ENCODE measurements at regions not wholly inside any gene's neighbourhood (a gene's known extent, or its start where the extent isn't known, plus 50 kb on each side); places are given as distances from the start of the nearest gene placed in this dataset.

- Mint-ChIP-seq H3K27me3 (ENCODE audit: low read depth) (peaks cover 6% of the 10 kb centered on the region), H3K27ac (ENCODE audit: unreplicated experiment) (no peak overlapping the region), H3K4me3 (ENCODE audit: unreplicated experiment) (no peak overlapping the region), H3K9me3 (ENCODE audit: low read depth) (peaks cover 5% of the 10 kb centered on the region), H3K36me3 (ENCODE audit: low read depth) (no peaks in the 10 kb centered on the region), H3K4me1 (ENCODE audit: low read depth) (no peaks in the 10 kb centered on the region)
- TF ChIP-seq, protein P1, sequence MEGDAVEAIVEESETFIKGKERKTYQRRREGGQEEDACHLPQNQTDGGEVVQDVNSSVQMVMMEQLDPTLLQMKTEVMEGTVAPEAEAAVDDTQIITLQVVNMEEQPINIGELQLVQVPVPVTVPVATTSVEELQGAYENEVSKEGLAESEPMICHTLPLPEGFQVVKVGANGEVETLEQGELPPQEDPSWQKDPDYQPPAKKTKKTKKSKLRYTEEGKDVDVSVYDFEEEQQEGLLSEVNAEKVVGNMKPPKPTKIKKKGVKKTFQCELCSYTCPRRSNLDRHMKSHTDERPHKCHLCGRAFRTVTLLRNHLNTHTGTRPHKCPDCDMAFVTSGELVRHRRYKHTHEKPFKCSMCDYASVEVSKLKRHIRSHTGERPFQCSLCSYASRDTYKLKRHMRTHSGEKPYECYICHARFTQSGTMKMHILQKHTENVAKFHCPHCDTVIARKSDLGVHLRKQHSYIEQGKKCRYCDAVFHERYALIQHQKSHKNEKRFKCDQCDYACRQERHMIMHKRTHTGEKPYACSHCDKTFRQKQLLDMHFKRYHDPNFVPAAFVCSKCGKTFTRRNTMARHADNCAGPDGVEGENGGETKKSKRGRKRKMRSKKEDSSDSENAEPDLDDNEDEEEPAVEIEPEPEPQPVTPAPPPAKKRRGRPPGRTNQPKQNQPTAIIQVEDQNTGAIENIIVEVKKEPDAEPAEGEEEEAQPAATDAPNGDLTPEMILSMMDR (IDR thresholded peaks at IDR 0.05), result no peak
- DNase-seq (ENCODE audit: low spot score), result no peak
Measured at GRCh38 chr18:30652387-30652786, 390.2 kb downstream of the DSC3 start.

DNA sequence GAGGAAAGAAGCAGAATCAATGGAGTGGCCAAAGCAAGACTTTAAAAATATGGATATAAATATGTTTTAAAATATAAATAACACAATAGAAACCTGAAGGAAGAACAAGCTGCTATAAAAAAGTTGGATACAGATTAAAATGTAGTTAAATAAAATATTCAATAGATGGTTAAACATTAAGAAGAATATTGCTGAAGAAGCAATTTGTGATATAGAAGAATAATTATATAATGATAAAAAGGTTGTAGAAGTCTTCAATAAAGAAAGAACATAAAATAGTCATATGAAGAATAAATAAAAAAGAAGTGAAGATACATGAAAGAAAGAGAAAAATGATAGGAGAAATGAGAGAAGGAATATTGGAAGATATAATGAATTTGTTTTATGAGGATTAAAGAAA is 392.0 kb downstream of the DSC3 start:
- Mint-ChIP-seq H3K27ac (ENCODE audit: unreplicated experiment) (no peak overlapping the region), H3K4me3 (ENCODE audit: unreplicated experiment) (no peak overlapping the region), H3K9me3 (ENCODE audit: low read depth) (no peaks in the 10 kb centered on the region), H3K36me3 (ENCODE audit: low read depth) (no peaks in the 10 kb centered on the region), H3K4me1 (ENCODE audit: low read depth) (no peaks in the 10 kb centered on the region), H3K27me3 (ENCODE audit: low read depth) (peaks cover 6% of the 10 kb centered on the region)
- TF ChIP-seq, protein P1 (IDR thresholded peaks at IDR 0.05), result no peak
- DNase-seq (ENCODE audit: low spot score), result no peak

GRCh38 chr18:30644158-30644557 is 398.4 kb downstream of the DSC3 start:
- Mint-ChIP-seq H3K9me3 (ENCODE audit: low read depth) (no peaks in the 10 kb centered on the region), H3K36me3 (ENCODE audit: low read depth) (no peaks in the 10 kb centered on the region), H3K27me3 (ENCODE audit: low read depth) (peaks cover 3% of the 10 kb centered on the region), H3K4me3 (ENCODE audit: unreplicated experiment) (no peak overlapping the region), H3K27ac (ENCODE audit: unreplicated experiment) (no peak overlapping the region), H3K4me1 (ENCODE audit: low read depth) (no peaks in the 10 kb centered on the region)
- TF ChIP-seq, protein P1 (IDR thresholded peaks at IDR 0.05), result no peak
- DNase-seq (ENCODE audit: low spot score), result no peak

GRCh38 chr18:30639361-30639760 is 403.2 kb downstream of the DSC3 start:
- Mint-ChIP-seq H3K9me3 (ENCODE audit: low read depth) (no peaks in the 10 kb centered on the region), H3K4me3 (ENCODE audit: unreplicated experiment) (no peak overlapping the region), H3K4me1 (ENCODE audit: low read depth) (no peaks in the 10 kb centered on the region), H3K36me3 (ENCODE audit: low read depth) (no peaks in the 10 kb centered on the region), H3K27me3 (ENCODE audit: low read depth) (peaks cover 8% of the 10 kb centered on the region), H3K27ac (ENCODE audit: unreplicated experiment) (no peak overlapping the region)
- TF ChIP-seq, protein P1 (IDR thresholded peaks at IDR 0.05), result no peak
- no peak for DNase-seq (ENCODE audit: low spot score)

DNA sequence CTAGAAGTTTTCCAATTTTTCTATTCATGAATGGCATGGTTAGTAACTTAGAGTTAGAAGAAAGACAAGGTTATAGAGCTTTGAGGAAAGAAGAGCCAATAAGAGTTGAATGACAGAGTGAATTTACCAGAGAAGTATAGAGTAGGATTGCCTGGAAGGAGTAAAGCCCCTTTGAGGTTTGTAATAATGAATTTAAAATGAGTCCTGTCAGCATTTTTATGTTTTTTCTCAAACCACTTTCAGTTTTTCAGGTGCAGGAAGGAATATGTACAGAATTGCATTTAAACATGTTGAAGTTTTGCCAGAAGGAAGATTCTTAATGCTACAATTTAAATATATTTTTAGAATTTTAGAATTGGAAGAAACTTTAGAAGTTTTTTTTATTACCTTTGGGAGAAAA is 408.3 kb downstream of the DSC3 start:
- H3K4me1 Mint-ChIP-seq (ENCODE audit: low read depth), result no peaks in the 10 kb centered on the region
- H3K36me3 Mint-ChIP-seq (ENCODE audit: low read depth), result no peaks in the 10 kb centered on the region
- TF ChIP-seq, protein P1 (IDR thresholded peaks at IDR 0.05), result no peak
- H3K27me3 Mint-ChIP-seq (ENCODE audit: low read depth), result peaks cover 5% of the 10 kb centered on the region
- no peak overlapping the region for H3K4me3 Mint-ChIP-seq (ENCODE audit: unreplicated experiment)
- H3K9me3 Mint-ChIP-seq (ENCODE audit: low read depth), result peaks cover 7% of the 10 kb centered on the region
- H3K27ac Mint-ChIP-seq (ENCODE audit: unreplicated experiment), result no peak overlapping the region
- DNase-seq (ENCODE audit: low spot score), result no peak
